ENCODE measurements at regions not wholly inside any gene's neighbourhood (a gene's known extent, or its start where the extent isn't known, plus 50 kb on each side); places are given as distances from the start of the nearest gene placed in this dataset.

GRCh38 chr6:170036916-170037315 lies 254.0 kb downstream of the DLL1 start:
- TF ChIP-seq CTCF (IDR thresholded peaks at IDR 0.05) (no peak), POLR2A (IDR thresholded peaks at IDR 0.05) (no peak)
